GM21360 (cell line): ENCODE measurements at regions not wholly inside any gene's neighbourhood (a gene's known extent, or its start where the extent isn't known, plus 50 kb on each side); places are given as distances from the start of the nearest gene placed in this dataset.

Experiments used
- ATAC-seq: cut with Tn5 transposase; IDR thresholded peaks from one replicate; pipeline ENCODE4 v1.9.1; 2021; ENCODE audit warnings: mild to moderate bottlenecking, moderate library complexity; ENCODE audit not compliant: unreplicated experiment

GRCh38 chr3:117893001-117893400 is 1141.6 kb downstream of the IGSF11 start:
- ATAC-seq, result no peak

- ATAC-seq, result no peak
Observed at GRCh38 chr3:117893638-117894037, 1141.0 kb downstream of the IGSF11 start.

- peak; percentile 66 for ATAC-seq
Observed at GRCh38 chr3:117898722-117899522, 1135.7 kb downstream of the IGSF11 start.

GRCh38 chr3:117903226-117903625 is 1131.4 kb downstream of the IGSF11 start:
- ATAC-seq, result no peak

- ATAC-seq, result no peak
Observed at GRCh38 chr3:117910820-117911521, 1123.7 kb downstream of the IGSF11 start.

GRCh38 chr3:117912352-117912751 is 1122.3 kb downstream of the IGSF11 start:
- no peak for ATAC-seq

GRCh38 chr3:117914540-117915100 is 1120.0 kb downstream of the IGSF11 start:
- no peak for ATAC-seq

GRCh38 chr3:117916839-117917238 is 1117.8 kb downstream of the IGSF11 start:
- no peak for ATAC-seq

GRCh38 chr3:117919621-117920020 is 1115.0 kb downstream of the IGSF11 start:
- ATAC-seq, result no peak

- ATAC-seq, result no peak
Observed at GRCh38 chr3:117920253-117920898, 1114.3 kb downstream of the IGSF11 start.

GRCh38 chr3:117921411-117921810 is 1113.2 kb downstream of the IGSF11 start:
- no peak for ATAC-seq

- ATAC-seq, result no peak
Observed at GRCh38 chr3:117922039-117922438, 1112.6 kb downstream of the IGSF11 start.

- no peak for ATAC-seq
Observed at GRCh38 chr3:117926819-117927218, 1107.8 kb downstream of the IGSF11 start.

GRCh38 chr3:117927825-117928224 is 1106.8 kb downstream of the IGSF11 start:
- no peak for ATAC-seq

- no peak for ATAC-seq
Observed at GRCh38 chr3:117928836-117929235, 1105.8 kb downstream of the IGSF11 start.

- no peak for ATAC-seq
Observed at GRCh38 chr3:117932441-117932840, 1102.2 kb downstream of the IGSF11 start.

- ATAC-seq, result no peak
Observed at GRCh38 chr3:117936159-117936558, 1098.5 kb downstream of the IGSF11 start.

- no peak for ATAC-seq
Observed at GRCh38 chr3:117938974-117939373, 1095.7 kb downstream of the IGSF11 start.

- ATAC-seq, result no peak
Observed at GRCh38 chr3:117939425-117940027, 1095.1 kb downstream of the IGSF11 start.

GRCh38 chr3:117941015-117941414 is 1093.6 kb downstream of the IGSF11 start:
- no peak for ATAC-seq

GRCh38 chr3:117941756-117942155 is 1092.9 kb downstream of the IGSF11 start:
- no peak for ATAC-seq
